DMS53 treated with DMSO at 0.1 percent for 48 hours (cell line): ENCODE measurements at regions not wholly inside any gene's neighbourhood (a gene's known extent, or its start where the extent isn't known, plus 50 kb on each side); places are given as distances from the start of the nearest gene placed in this dataset.

Source experiments
- DNase-seq: peaks from one replicate; lab custom pipeline; 2025; ENCODE audit not compliant: unreplicated experiment; lab: John Stamatoyannopoulos, UW

- no peak for DNase-seq
Observed at GRCh38 chr5:52668544-52669185, 119.1 kb upstream of the ITGA1 start.

GRCh38 chr5:52672459-52672858, 115.3 kb upstream of the ITGA1 start:
- DNase-seq, result no peak

- no peak for DNase-seq
Observed at GRCh38 chr5:52673495-52673894, 114.2 kb upstream of the ITGA1 start.

GRCh38 chr5:52674815-52675545, 112.7 kb upstream of the ITGA1 start:
- no peak for DNase-seq

- DNase-seq, result no peak
Observed at GRCh38 chr5:52682492-52682891, 105.2 kb upstream of the ITGA1 start.

GRCh38 chr5:52684051-52684450, 103.7 kb upstream of the ITGA1 start:
- no peak for DNase-seq

GRCh38 chr5:52685566-52685965, 102.2 kb upstream of the ITGA1 start:
- no peak for DNase-seq

GRCh38 chr5:52685971-52686370, 101.7 kb upstream of the ITGA1 start:
- no peak for DNase-seq

GRCh38 chr5:52690236-52690768, 97.4 kb upstream of the ITGA1 start:
- no peak for DNase-seq

- DNase-seq, result no peak
Observed at GRCh38 chr5:52692039-52692438, 95.7 kb upstream of the ITGA1 start.

GRCh38 chr5:52692606-52693005, 95.1 kb upstream of the ITGA1 start:
- no peak for DNase-seq

GRCh38 chr5:52693280-52693679, 94.4 kb upstream of the ITGA1 start:
- no peak for DNase-seq

GRCh38 chr5:52693836-52694235, 93.9 kb upstream of the ITGA1 start:
- DNase-seq, result no peak

GRCh38 chr5:52694648-52695047, 93.1 kb upstream of the ITGA1 start:
- DNase-seq, result no peak

- no peak for DNase-seq
Observed at GRCh38 chr5:52702877-52703276, 84.8 kb upstream of the ITGA1 start.

GRCh38 chr5:52703321-52703720, 84.4 kb upstream of the ITGA1 start:
- DNase-seq, result no peak

- no peak for DNase-seq
Observed at GRCh38 chr5:52705720-52706119, 82.0 kb upstream of the ITGA1 start.

GRCh38 chr5:52706775-52707174, 80.9 kb upstream of the ITGA1 start:
- no peak for DNase-seq

- DNase-seq, result peak; percentile 50
Observed at GRCh38 chr5:52707616-52708015, 80.1 kb upstream of the ITGA1 start.

GRCh38 chr5:52708463-52708862, 79.3 kb upstream of the ITGA1 start:
- no peak for DNase-seq

GRCh38 chr5:52709167-52709925, 78.4 kb upstream of the ITGA1 start:
- no peak for DNase-seq
